Left ventricle myocardium inferior (tissue), 1 donor: ENCODE measurements at regions not wholly inside any gene's neighbourhood (a gene's known extent, or its start where the extent isn't known, plus 50 kb on each side); places are given as distances from the start of the nearest gene placed in this dataset.

Experiments
- DNase-seq: peaks from one replicate; pipeline ENCODE4 v3.0.0-alpha.2; 2020
- H3K27ac ChIP-seq: fragments of 200-600 bp; replicated peaks from 2 replicates; pipeline ENCODE4 v1.8.0; 2021
- H3K27me3 ChIP-seq: fragments of 200-600 bp; 2 replicates; pipeline ENCODE4 v1.8.0; 2021; ENCODE audit warnings: low read depth
- H3K36me3 ChIP-seq: fragments of 200-600 bp; 2 replicates; pipeline ENCODE4 v1.8.0; 2021
- H3K4me1 ChIP-seq: fragments of 200-600 bp; 2 replicates; pipeline ENCODE4 v1.8.0; 2021
- H3K4me3 ChIP-seq: fragments of 200-600 bp; 2 replicates; pipeline ENCODE4 v1.8.0; 2021; ENCODE audit warnings: mild to moderate bottlenecking, moderate library complexity
- H3K9me3 ChIP-seq: fragments of 200-600 bp; replicated peaks from 2 replicates; pipeline ENCODE4 v1.8.0; 2021
- CTCF ChIP-seq: fragments of 200-600 bp; IDR thresholded peaks from 2 replicates; pipeline ENCODE4 v1.8.0; 2021; ENCODE audit warnings: antibody characterized with exemption, mild to moderate bottlenecking, borderline replicate concordance
- intact Hi-C: fragments of 100-400 bp; cut with micrococcal nuclease; formaldehyde crosslinking; loops from one replicate; pipeline ENCODE4 v1.11.0; 2022
- donor health status: DM: no; HTN: yes; CAD: no; lungs with severe emphysema.

- no peak overlapping the region for H3K27ac ChIP-seq
Measured at GRCh38 chr2:107222466-107222865, 336.5 kb upstream of the ST6GAL2 start.

GRCh38 chr2:107235491-107236254, 349.7 kb upstream of the ST6GAL2 start:
- Histone ChIP-seq H3K36me3 (no peaks in the 10 kb centered on the region), H3K4me3 (no peak overlapping the region), H3K4me1 (no peaks in the 10 kb centered on the region), H3K27me3 (no peaks in the 10 kb centered on the region), H3K27ac (no peak overlapping the region), H3K9me3 (peaks cover 11% of the 10 kb centered on the region)
- DNase-seq = no peak
- TF ChIP-seq CTCF = no peak
- intact Hi-C loops = no loop called here

More at GRCh38 chr2:107222466-107222865, 336.5 kb upstream of the ST6GAL2 start:
- Histone ChIP-seq H3K27me3 (no peaks in the 10 kb centered on the region), H3K4me3 (no peak overlapping the region), H3K36me3 (no peaks in the 10 kb centered on the region), H3K4me1 (no peaks in the 10 kb centered on the region), H3K9me3 (peaks cover 9% of the 10 kb centered on the region)
- TF ChIP-seq CTCF = no peak
- intact Hi-C loops = no loop called here
- DNase-seq = no peak

- Histone ChIP-seq H3K4me1 (no peaks in the 10 kb centered on the region), H3K27me3 (no peaks in the 10 kb centered on the region), H3K4me3 (no peak overlapping the region), H3K27ac (no peak overlapping the region), H3K36me3 (no peaks in the 10 kb centered on the region), H3K9me3 (no peaks in the 10 kb centered on the region)
- no peak for DNase-seq
- no peak for TF ChIP-seq CTCF
- intact Hi-C loops = no loop called here
Measured at GRCh38 chr2:107242811-107243210, 356.8 kb upstream of the ST6GAL2 start.

- no peak for TF ChIP-seq CTCF
- intact Hi-C loops = no loop called here
Measured at GRCh38 chr2:107248932-107249331, 363.0 kb upstream of the ST6GAL2 start.

GRCh38 chr2:107255744-107256143, 369.8 kb upstream of the ST6GAL2 start:
- Histone ChIP-seq H3K36me3 (no peaks in the 10 kb centered on the region), H3K27me3 (no peaks in the 10 kb centered on the region), H3K4me1 (no peaks in the 10 kb centered on the region), H3K9me3 (peaks cover 18% of the 10 kb centered on the region), H3K4me3 (no peak overlapping the region), H3K27ac (no peak overlapping the region)
- TF ChIP-seq CTCF = no peak
- intact Hi-C loops = no loop called here
- no peak for DNase-seq

More at GRCh38 chr2:107248932-107249331, 363.0 kb upstream of the ST6GAL2 start:
- Histone ChIP-seq H3K27ac (no peak overlapping the region), H3K4me3 (no peak overlapping the region), H3K27me3 (no peaks in the 10 kb centered on the region), H3K36me3 (no peaks in the 10 kb centered on the region), H3K4me1 (no peaks in the 10 kb centered on the region), H3K9me3 (peaks cover 19% of the 10 kb centered on the region)
- no peak for DNase-seq
